ENCODE measurements at regions not wholly inside any gene's neighbourhood (a gene's known extent, or its start where the extent isn't known, plus 50 kb on each side); places are given as distances from the start of the nearest gene placed in this dataset.

GRCh38 chr4:63619771-63620170 lies 789.5 kb downstream of the TECRL start:
- DNase-seq (ENCODE audit: low spot score): no peak

- no peak for DNase-seq (ENCODE audit: low spot score)
Observed at GRCh38 chr4:63618883-63619718, 790.1 kb downstream of the TECRL start.

GRCh38 chr4:63607169-63607872 lies 801.9 kb downstream of the TECRL start:
- no peak for DNase-seq (ENCODE audit: low spot score)

- DNase-seq (ENCODE audit: low spot score): no peak
Observed at GRCh38 chr4:63589796-63590195, 819.5 kb downstream of the TECRL start.

- no peak for DNase-seq (ENCODE audit: low spot score)
Observed at GRCh38 chr4:63583561-63583960, 825.7 kb downstream of the TECRL start.

- DNase-seq (ENCODE audit: low spot score): no peak
Observed at GRCh38 chr4:63583007-63583406, 826.2 kb downstream of the TECRL start.

GRCh38 chr4:63580796-63581475 lies 828.3 kb downstream of the TECRL start:
- no peak for DNase-seq (ENCODE audit: low spot score)

GRCh38 chr4:63578383-63578782 lies 830.9 kb downstream of the TECRL start:
- no peak for DNase-seq (ENCODE audit: low spot score)

- no peak for DNase-seq (ENCODE audit: low spot score)
Observed at GRCh38 chr4:63566658-63567057, 842.6 kb downstream of the TECRL start.

GRCh38 chr4:63563288-63564014 lies 845.8 kb downstream of the TECRL start:
- DNase-seq (ENCODE audit: low spot score): peak; percentile 6

GRCh38 chr4:63558709-63559108 lies 850.5 kb downstream of the TECRL start:
- DNase-seq (ENCODE audit: low spot score): no peak

GRCh38 chr4:63556332-63556731 lies 852.9 kb downstream of the TECRL start:
- DNase-seq (ENCODE audit: low spot score): no peak

GRCh38 chr4:63553123-63553522 lies 856.1 kb downstream of the TECRL start:
- DNase-seq (ENCODE audit: low spot score): no peak

- no peak for DNase-seq (ENCODE audit: low spot score)
Observed at GRCh38 chr4:63541828-63542227, 867.4 kb downstream of the TECRL start.

GRCh38 chr4:63529581-63530337 lies 879.5 kb downstream of the TECRL start:
- DNase-seq (ENCODE audit: low spot score): no peak

- DNase-seq (ENCODE audit: low spot score): no peak
Observed at GRCh38 chr4:63528256-63528991, 880.8 kb downstream of the TECRL start.

GRCh38 chr4:63526251-63526650 lies 883.0 kb downstream of the TECRL start:
- DNase-seq (ENCODE audit: low spot score): no peak

GRCh38 chr4:63524764-63525163 lies 884.5 kb downstream of the TECRL start:
- no peak for DNase-seq (ENCODE audit: low spot score)

- DNase-seq (ENCODE audit: low spot score): no peak
Observed at GRCh38 chr4:63505714-63506460, 903.4 kb downstream of the TECRL start.

GRCh38 chr4:63493265-63493664 lies 916.0 kb downstream of the TECRL start:
- DNase-seq (ENCODE audit: low spot score): no peak

Measured in pons (tissue), 1 donor.